Glomerular visceral epithelial cell (primary cell): ENCODE measurements at regions not wholly inside any gene's neighbourhood (a gene's known extent, or its start where the extent isn't known, plus 50 kb on each side); places are given as distances from the start of the nearest gene placed in this dataset.
"Not testable (repeated sequence)": the region's sequence is repeated elsewhere in the genome, so short reads cannot be mapped to it uniquely, and the experiment has no call there.

Experiments used
- DNase-seq: peaks from one replicate; pipeline ENCODE4 v3.0.0-alpha.2; 2016; ENCODE audit errors: extremely low spot score

GRCh38 chr20:20796766-20797440, 84.5 kb upstream of the RALGAPA2 start:
- DNase-seq: no peak

DNA sequence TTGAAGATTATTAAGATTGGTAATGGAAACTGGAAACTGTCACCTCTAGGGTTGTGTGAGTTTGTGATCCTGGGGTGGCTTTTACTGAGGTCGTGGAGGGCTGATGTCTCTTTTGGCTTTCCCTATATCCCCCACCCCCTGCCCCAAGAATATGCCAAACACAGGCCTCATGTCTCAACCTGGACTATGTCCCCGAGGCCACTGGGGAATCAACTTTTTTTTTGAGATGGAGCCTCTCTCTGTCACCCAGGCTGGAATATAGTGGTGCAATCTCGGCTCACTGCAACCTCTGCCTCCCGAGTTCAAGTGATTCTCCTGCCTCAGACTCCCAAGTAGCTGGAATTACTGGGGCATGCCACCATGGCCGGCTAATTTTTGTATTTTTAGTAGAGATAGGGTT, 83.3 kb upstream of the RALGAPA2 start:
- no peak for DNase-seq

DNA sequence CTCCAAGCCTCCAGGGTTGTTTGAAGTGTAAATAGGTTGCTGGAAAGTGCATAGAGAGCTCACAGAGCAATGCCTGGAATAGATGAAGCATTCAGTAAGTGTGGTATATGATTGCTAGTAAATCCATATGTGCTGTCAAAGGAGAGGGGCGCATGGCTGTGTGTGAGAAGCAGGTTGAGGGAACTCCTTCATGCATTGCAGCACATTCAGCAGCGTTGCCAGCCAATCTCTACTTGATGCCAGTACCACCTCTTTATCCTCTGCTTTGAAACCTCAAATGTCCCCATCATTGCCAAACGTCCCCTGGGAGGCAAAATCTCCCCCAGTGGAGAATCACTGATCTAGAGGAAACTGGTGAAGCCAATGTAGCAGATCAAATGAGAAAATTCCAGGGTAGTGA, 82.7 kb upstream of the RALGAPA2 start:
- DNase-seq: no peak

DNA sequence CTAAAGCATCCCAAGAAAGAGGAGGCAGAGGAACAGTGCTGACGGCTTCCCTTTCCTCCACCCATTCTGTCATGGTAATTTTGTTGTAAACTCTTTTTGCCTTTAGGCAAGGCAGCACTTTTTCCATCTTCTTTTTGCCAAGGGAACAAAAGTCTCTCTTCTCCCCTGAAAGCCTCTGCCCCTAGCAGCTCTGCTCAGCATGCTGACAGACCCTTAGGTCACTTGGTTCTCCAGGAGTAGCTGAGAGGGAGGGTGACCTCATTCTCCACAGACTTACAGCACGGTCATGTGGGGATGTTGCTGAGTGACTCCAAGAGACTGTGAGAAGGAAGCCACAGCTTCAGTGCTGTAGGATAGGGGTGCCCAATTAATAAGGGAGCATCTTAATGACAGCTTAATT, 81.1 kb upstream of the RALGAPA2 start:
- DNase-seq: no peak

- no peak for DNase-seq
These were observed 79.5 kb upstream of the RALGAPA2 start for GRCh38 chr20:20791664-20792568.

DNA sequence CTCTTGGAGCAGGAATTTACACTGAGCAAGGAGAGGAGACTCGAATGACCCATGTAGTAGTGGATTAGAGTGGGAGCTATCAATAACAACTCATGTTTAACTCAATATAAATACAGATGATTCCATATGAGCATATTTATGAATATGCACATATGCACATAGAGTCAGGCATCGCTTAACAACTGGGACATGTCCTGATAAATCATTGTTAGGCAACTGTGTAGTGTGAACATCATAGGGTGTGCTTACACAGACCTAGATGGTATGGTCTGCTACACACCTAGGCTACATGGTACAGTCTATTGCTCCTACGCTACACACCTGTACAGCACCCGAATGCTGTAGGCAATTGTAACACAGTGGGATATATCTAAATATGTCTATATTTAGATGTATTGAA, 75.9 kb upstream of the RALGAPA2 start:
- no peak for DNase-seq

DNA sequence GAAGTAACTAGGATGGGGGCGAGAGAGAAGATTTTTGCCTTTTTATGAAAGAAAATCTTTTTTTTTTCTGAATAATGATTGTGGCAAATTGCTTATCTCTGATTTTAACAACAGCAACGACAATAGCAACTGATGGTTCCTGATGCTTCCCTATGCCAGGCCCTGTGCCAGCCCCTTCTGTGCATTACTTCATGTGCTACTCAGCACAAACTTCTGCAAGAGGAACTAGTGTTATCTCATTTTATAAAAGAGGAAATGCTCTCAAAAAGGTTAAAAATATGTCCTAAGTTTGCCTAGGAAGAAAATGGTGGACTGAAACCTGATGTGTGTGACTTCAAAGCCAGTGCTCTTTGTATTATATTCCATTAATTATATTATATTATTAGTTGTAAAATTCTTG, 74.0 kb upstream of the RALGAPA2 start:
- DNase-seq: no peak

GRCh38 chr20:20785226-20785625, 72.8 kb upstream of the RALGAPA2 start:
- no peak for DNase-seq

DNA sequence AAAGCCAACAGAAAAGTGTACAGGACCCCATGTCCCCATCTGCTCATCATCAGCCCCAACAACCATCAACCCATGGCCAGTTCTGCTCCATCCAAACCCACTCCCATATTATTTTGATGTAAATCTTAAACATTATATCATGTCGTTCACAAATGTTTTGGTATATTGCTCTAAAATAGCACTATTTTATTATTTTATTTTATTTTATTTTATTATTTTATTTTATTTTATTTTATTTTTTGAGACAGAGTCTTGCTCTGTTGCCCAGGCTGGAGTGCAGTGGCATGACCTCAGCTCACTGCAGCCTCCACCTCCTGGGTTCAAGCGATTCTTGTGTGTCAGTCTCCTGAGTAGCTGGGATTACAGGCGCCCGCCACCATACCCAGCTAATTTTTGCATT, 72.0 kb upstream of the RALGAPA2 start:
- not testable (repeated sequence) for DNase-seq

DNA sequence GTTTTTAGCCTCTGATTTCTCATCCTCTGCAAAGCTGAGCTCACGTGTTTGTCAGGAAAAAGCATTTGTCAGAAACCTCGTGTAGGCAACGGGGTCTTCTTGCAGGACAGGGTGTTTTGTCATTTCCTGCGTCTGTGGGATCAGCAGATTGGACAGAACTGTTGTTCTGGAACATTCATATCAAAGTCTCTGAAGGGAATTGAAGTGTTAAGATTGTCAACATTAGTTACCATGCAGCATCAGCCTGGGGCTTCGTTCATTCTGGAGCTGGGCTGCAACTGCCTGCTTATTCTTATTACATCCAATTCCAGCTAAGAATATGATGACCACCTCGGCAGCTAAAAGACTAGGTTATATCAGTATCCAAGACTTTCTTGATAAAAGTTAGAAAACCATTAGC, 71.0 kb upstream of the RALGAPA2 start:
- no peak for DNase-seq

DNA sequence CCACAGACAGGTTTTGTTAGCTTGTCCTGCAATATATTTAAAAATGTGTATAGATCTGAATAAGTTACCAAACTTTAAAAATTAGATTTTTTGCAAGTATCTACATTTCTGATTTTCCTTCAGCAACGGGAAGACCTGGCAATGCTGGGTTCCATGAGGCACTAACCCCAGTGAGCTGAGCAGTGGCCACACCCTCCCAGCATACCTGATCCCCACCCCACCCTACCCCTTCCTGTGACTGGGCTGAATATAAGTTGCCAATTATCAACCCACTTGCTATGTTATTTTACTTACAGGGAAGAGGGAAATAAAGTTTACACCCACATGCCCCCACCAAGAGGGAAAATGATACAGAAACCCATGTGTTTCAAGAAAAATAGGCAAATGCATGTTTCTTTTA, 70.3 kb upstream of the RALGAPA2 start:
- no peak for DNase-seq

DNA sequence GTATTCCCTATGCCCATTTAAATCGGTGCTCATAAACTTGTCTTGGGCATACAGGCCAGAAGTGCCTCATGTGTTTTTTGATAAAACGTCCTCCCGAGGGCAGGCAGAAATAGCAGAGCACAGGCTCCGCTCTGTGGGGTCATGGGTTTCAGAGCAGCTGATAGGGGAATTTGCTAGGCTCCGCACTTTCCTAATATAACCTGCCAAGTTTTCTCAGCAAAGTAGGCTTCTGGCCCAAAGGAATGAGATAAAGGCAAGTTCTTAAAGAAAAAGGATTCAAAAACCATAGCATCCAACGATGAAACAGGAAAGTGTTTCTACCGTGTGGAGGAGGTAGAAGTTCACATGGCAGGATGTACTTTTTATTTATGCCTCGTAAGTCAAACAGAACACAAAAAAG, 69.8 kb upstream of the RALGAPA2 start:
- DNase-seq: no peak

DNA sequence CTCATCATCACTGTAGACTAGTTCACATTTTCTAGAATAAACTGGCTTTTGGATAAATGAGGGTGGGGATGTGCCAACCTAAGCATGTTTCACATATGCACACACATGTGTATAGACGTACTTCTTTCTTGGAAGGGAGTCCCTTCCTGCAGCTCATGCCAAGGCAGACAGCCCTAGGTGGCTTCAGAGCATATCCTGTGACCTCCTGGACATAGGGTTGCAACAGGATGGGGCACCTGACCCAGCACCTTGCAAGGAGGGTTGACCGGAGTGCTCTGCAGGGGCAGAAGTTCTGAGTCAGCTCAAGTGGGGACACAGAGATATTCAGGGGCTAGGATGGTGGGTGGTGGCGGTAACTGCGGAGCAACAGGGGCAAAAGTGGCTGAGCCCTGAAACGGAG, 68.6 kb upstream of the RALGAPA2 start:
- DNase-seq: no peak

DNA sequence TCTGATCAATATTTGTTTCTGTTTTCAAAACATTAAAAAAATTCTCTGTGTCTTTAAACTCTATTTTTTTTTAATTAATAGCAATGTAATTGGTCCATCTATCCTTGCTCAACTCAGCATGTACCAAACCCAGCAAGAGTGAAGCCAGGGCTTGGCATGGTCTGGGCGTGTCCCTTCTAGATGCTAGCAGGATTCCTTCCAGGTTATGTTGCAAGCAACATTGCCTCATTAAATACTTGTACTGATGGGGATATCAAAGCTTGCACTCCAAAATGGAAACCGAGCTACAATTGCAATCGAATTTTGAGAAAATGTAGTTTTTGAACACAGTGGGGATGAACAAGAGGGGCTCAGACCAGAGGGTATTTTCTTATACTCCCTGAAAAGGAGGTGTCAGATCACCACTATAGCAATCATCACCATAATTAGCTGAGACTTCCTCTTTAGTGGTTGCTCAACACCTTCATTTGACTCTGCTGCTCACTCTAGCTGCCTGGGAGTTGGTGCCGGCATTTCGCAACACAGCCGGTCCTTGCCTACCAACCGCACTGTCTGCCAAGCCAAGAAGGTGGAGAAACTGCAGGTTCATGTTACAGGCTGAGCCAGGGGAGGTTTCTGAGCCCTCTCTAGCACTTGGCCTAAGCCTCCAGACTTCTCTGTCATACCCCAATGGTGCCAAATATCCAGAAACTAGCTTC, 67.8 kb upstream of the RALGAPA2 start:
- peak; percentile 34 for DNase-seq

GRCh38 chr20:20778676-20779075, 66.2 kb upstream of the RALGAPA2 start:
- DNase-seq: no peak

DNA sequence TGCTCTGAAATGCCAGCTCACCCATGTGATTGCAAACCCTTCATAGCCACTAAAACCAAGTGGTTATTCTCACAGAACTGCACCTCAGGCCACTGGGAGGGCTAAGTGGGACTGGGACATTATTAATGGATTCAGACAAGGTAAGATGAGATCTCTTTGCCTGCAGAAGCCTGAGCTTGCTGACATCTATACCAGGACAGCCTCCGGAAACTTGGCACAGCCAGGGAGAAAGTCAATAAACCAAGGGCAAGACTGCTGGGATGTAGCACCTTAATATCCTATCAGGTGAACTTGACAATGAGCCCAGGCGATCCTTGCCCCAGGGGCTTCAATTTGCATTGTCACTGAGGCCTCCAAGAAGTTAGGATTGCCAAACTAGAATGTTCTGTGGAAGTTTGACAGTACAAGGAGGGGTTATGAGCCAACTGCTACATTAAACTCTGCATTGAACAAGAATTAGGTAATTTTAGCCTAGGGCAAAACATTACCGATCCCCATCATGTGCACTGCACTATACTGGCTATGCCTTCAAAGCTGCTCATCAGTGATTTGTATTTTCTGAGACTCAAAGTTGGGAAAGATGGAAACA, 60.1 kb upstream of the RALGAPA2 start:
- no peak for DNase-seq

DNA sequence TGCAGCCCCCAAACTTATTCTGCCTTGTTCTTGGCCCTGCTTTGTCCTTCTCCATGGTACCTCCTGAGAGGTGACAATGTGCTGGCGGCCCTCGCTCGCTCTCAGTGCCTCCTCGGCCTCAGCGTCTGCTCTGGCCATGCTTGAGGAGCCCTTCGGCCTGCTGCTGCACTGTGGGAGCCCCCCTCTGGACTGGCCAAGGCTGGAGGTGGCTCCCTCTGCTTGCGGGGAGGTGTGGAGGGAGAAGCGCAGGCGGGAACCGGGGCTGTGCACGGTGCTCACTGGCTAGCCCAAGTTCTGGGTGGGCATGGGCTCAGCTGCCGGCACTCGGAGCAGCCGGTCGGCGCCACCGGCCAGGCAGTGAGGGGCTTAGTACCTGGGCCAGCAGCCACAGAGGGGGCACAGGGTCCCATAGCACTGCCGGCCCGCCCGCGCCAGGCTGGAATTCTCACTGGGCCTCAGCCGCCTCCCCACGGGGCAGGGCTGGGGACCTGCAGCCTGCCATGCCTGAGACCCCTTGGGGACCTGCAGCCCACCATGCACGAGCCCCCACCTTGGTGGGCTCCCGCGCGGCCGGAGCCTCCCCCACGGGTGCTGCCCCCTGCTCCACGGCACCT, 55.9 kb upstream of the RALGAPA2 start:
- DNase-seq: no peak

DNA sequence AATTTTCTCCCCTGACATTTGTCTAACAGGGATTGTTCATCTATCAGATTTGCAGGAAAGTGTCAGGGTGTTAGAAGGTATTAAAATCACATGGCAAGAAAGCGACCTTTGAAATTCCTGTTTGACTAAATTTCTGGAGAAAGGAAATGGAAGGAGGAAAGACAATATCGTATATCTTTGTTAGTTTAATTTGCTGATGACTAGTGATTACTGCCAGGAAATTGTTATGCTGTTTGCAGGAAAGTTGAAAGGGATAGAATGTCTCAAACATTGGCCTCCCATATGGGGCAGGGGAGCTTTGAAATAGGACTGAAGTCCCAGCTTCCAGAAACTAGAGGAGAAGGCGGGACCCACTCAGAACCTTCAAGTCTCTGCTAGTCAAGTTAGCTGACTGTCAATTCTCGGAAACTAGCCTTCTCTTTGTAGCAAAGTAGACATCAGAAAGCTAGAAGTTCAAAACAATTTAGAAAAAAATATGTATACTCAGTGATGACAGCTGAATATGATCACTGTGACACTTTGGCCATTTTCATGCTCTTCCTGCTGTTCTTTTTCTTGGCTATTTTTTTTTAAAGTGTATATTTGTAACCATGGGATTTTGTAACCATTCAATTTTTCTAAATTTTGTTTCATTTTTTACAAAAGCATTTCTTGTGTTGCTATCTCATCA, 53.4 kb upstream of the RALGAPA2 start:
- DNase-seq: no peak

DNA sequence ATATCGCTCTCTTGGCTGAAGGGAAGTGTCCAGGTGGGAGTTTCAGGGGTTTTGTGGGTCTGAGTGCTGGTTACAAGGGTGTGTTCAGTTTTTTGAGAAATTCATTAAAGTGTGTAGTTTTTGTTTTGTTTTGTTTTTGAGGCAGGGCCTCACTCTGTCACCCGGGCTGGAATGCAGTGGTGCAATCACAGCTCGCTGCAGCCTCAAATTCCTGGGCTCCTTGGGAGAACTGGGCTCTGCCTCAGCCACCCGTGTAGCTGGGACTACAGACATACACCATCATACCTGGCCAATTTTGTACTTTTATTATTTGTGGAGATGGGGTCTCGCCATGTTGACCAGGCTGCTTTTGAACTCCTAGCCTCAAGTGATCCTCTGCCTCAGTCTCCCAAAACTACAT, 51.2 kb upstream of the RALGAPA2 start:
- DNase-seq: no peak
